CD4-positive, alpha-beta memory T cell (primary cell): ENCODE measurements at regions not wholly inside any gene's neighbourhood (a gene's known extent, or its start where the extent isn't known, plus 50 kb on each side); places are given as distances from the start of the nearest gene placed in this dataset.

Experiments
- CTCF ChIA-PET: fragments of 350-600 bp; sonication (Branson Sonifier 250); formaldehyde crosslinking; loops from one replicate; lab custom pipeline; 2021; ENCODE audit warnings: inconsistent platforms; ENCODE audit not compliant: partially characterized antibody; lab: Charles Lee
- POLR2A ChIA-PET: fragments of 350-600 bp; sonication (Branson Sonifier 250); formaldehyde crosslinking; loops from one replicate; lab custom pipeline; 2021; ENCODE audit not compliant: partially characterized antibody; lab: Charles Lee
- DNase-seq, 5 donors: peaks; one replicate each; pipeline versions ENCODE4 v3.0.0 to v3.0.0-alpha.2; 2020 to 2022; ENCODE audit warnings: mixed read lengths in 1 of 5
- H3K27ac ChIP-seq: one replicate; pipeline ENCODE4 v1.7.0; 2013; ENCODE audit warnings: low read depth, low read length
- H3K27me3 ChIP-seq: 2 replicates; pipeline ENCODE4 v1.7.0; 2013; ENCODE audit warnings: mild to moderate bottlenecking, low read length, moderate library complexity; ENCODE audit not compliant: insufficient read depth
- H3K36me3 ChIP-seq: 2 replicates; pipeline ENCODE4 v1.7.0; 2013; ENCODE audit warnings: mild to moderate bottlenecking, low read length, moderate library complexity; ENCODE audit not compliant: insufficient read depth
- H3K4me1 ChIP-seq: 2 replicates; pipeline ENCODE4 v1.7.0; 2013; ENCODE audit warnings: mild to moderate bottlenecking, low read length, moderate library complexity; ENCODE audit not compliant: insufficient read depth
- H3K4me3 ChIP-seq, 2 donors: one replicate each; pipeline ENCODE4 v1.7.0; 2013; ENCODE audit warnings: low read length in 2 of 2, mild to moderate bottlenecking in 1 of 2
- H3K9me3 ChIP-seq, 2 donors: one replicate each; pipeline ENCODE4 v1.7.0; 2013; ENCODE audit warnings: low read length in 2 of 2, control low read depth in 1 of 2; ENCODE audit not compliant: control insufficient read depth in 1 of 2
- H3K27ac Mint-ChIP-seq, 7 donors: one replicate each; pipeline ENCODE4 v1.8.0; 2020 to 2021; ENCODE audit warnings: mixed read lengths in 7 of 7, mild to moderate bottlenecking in 6 of 7, inconsistent platforms in 3 of 7, moderate library complexity in 3 of 7
- H3K27me3 Mint-ChIP-seq, 2 donors: one replicate each; pipeline ENCODE4 v1.8.0; 2020 to 2021; ENCODE audit warnings: mixed read lengths in 2 of 2
- H3K36me3 Mint-ChIP-seq, 2 donors: one replicate each; pipeline ENCODE4 v1.8.0; 2020 to 2021; ENCODE audit warnings: mixed read lengths in 2 of 2, inconsistent platforms in 1 of 2, mild to moderate bottlenecking in 1 of 2
- H3K4me1 Mint-ChIP-seq, 4 donors: one replicate each; pipeline ENCODE4 v1.8.0; 2020 to 2021; ENCODE audit warnings: mixed read lengths in 4 of 4, mild to moderate bottlenecking in 1 of 4
- H3K4me3 Mint-ChIP-seq, 8 donors: one replicate each; pipeline ENCODE4 v1.8.0; 2020 to 2021; ENCODE audit warnings: mixed read lengths in 8 of 8, mild to moderate bottlenecking in 7 of 8, moderate library complexity in 6 of 8, inconsistent platforms in 3 of 8
- H3K9me3 Mint-ChIP-seq, 8 donors: one replicate each; pipeline ENCODE4 v1.8.0; 2020 to 2021; ENCODE audit warnings: mixed read lengths in 8 of 8, mild to moderate bottlenecking in 5 of 8, inconsistent platforms in 3 of 8, moderate library complexity in 1 of 8
- intact Hi-C: fragments of 100-400 bp; cut with micrococcal nuclease; formaldehyde crosslinking; loops from one replicate; pipeline ENCODE4 v1.15.1; 2023

DNA sequence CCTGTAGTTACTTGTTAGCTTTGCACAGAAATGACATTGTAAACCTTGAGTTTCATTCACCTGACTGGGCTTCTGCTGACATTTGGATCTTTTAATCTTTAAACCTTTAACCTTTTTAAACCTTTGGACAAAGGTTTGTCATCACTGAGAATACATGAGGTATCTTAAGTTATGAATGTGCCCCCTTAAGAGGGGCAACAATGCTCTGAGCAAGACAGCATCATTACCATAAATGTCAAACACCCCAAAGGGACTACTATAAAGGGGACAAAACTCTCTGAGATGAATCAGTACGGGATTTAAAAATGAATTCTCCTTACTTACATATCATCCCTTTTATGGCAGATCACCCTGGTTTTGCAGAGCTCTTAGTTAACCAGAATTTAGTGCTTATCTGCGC is 203.3 kb downstream of the COG6 start:
- Histone ChIP-seq H3K36me3 (no peaks in the 10 kb centered on the region), H3K4me3 (no peak overlapping the region), H3K4me1 (no peaks in the 10 kb centered on the region), H3K27me3 (no peaks in the 10 kb centered on the region), H3K9me3 (no peaks in the 10 kb centered on the region), H3K27ac (no peak overlapping the region)
- H3K27me3 Mint-ChIP-seq, result peaks cover 15 to 22% of the 10 kb centered on the region in 2 donors
- POLR2A ChIA-PET, result no interaction called here
- CTCF ChIA-PET, result interaction anchor here (0.7 kb wide), 1 partner anchor 930 kb away, joined by 3 read pairs; no protein-coding TSS in a partner anchor
- peaks cover 0 to 17% (median 5%) of the 10 kb centered on the region in 8 donors for H3K9me3 Mint-ChIP-seq
- intact Hi-C loops, result no loop called here
- no peak for DNase-seq
- no peaks in the 10 kb centered on the region for H3K36me3 Mint-ChIP-seq
- H3K27ac Mint-ChIP-seq, result no peak overlapping the region
- no peaks in the 10 kb centered on the region for H3K4me1 Mint-ChIP-seq
- no peak overlapping the region for H3K4me3 Mint-ChIP-seq

- H3K4me1 ChIP-seq, result no peaks in the 10 kb centered on the region
- ChIA-PET POLR2A (no interaction called here), CTCF (no interaction called here)
- no peak overlapping the region for H3K27ac Mint-ChIP-seq
- no peaks in the 10 kb centered on the region for H3K9me3 ChIP-seq
- no peaks in the 10 kb centered on the region for H3K36me3 ChIP-seq
- H3K36me3 Mint-ChIP-seq, result no peaks in the 10 kb centered on the region
- no peak overlapping the region for H3K4me3 Mint-ChIP-seq
- H3K4me3 ChIP-seq, result no peak overlapping the region
- no peaks in the 10 kb centered on the region for H3K27me3 ChIP-seq
- H3K9me3 Mint-ChIP-seq, result peaks cover 0 to 13% (median 0%) of the 10 kb centered on the region in 8 donors
- no peaks in the 10 kb centered on the region for H3K4me1 Mint-ChIP-seq
- intact Hi-C loops, result no loop called here
- peaks cover 9 to 20% of the 10 kb centered on the region in 2 donors for H3K27me3 Mint-ChIP-seq
- H3K27ac ChIP-seq, result no peak overlapping the region
- no peak for DNase-seq
Observed at GRCh38 chr13:39859898-39860297, 204.4 kb downstream of the COG6 start.

DNA sequence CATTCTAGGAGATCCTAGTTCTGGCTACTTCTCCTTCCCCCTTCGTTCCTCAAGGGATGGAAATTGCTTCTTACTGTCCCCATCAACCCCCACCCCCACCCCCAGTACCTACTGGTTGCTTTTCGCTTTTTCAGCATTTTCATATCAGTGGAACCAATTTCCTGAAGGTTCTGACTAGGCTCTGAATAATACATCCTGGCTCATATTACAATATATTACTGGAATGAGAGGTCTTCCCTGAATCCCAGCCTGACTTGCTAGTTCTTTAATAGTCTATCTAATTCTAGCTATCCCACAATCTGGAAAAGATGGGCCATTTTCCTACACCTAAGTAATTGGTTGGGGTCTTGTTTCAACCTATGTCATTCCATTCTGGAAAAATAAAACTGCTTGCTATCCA is 207.4 kb downstream of the COG6 start:
- ChIA-PET POLR2A (no interaction called here), CTCF (no interaction called here)
- no peak overlapping the region for H3K4me3 ChIP-seq
- H3K27ac ChIP-seq, result no peak overlapping the region
- Mint-ChIP-seq H3K36me3 (no peaks in the 10 kb centered on the region), H3K4me3 (no peak overlapping the region), H3K9me3 (peaks cover 0 to 4% (median 0%) of the 10 kb centered on the region in 8 donors), H3K27me3 (peaks cover 2 to 14% of the 10 kb centered on the region in 2 donors), H3K4me1 (peaks cover 0 to 2% (median under 1%) of the 10 kb centered on the region in 4 donors), H3K27ac (no peak overlapping the region)
- intact Hi-C loops, result no loop called here
- no peak for DNase-seq
- no peaks in the 10 kb centered on the region for H3K27me3 ChIP-seq
- no peaks in the 10 kb centered on the region for H3K36me3 ChIP-seq
- H3K4me1 ChIP-seq, result no peaks in the 10 kb centered on the region
- H3K9me3 ChIP-seq, result no peaks in the 10 kb centered on the region

DNA sequence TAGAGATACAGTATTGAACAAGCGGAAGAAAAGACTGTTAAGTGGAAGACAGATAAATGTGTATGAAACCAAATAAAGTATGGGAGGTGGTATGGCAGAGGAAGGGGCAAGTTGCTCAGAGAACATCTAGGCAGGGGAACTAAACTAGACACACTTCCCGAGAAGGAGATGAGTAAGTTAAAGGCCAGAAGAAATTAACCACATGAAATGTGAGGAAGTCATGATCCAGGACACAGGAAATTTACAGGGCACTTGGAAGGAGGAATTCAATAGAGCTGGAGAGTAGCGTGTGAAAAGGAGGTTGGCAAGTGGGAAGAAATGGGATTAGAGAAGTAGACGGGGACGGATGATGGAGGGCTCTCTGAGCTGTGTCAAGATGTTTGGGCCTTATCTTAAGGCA is 208.8 kb downstream of the COG6 start:
- no peaks in the 10 kb centered on the region for H3K4me1 ChIP-seq
- H3K9me3 ChIP-seq, result no peaks in the 10 kb centered on the region
- CTCF ChIA-PET, result no interaction called here
- peaks cover 2 to 18% of the 10 kb centered on the region in 2 donors for H3K27me3 Mint-ChIP-seq
- peaks cover 0 to 2% (median under 1%) of the 10 kb centered on the region in 4 donors for H3K4me1 Mint-ChIP-seq
- no peak for DNase-seq
- H3K9me3 Mint-ChIP-seq, result peaks cover 0 to 4% (median 0%) of the 10 kb centered on the region in 8 donors
- H3K36me3 ChIP-seq, result no peaks in the 10 kb centered on the region
- H3K4me3 ChIP-seq, result no peak overlapping the region
- H3K27me3 ChIP-seq, result no peaks in the 10 kb centered on the region
- H3K36me3 Mint-ChIP-seq, result no peaks in the 10 kb centered on the region
- H3K4me3 Mint-ChIP-seq, result no peak overlapping the region
- POLR2A ChIA-PET, result no interaction called here
- intact Hi-C loops, result no loop called here
- H3K27ac ChIP-seq, result no peak overlapping the region
- H3K27ac Mint-ChIP-seq, result no peak overlapping the region

GRCh38 chr13:39866722-39867121 is 211.3 kb downstream of the COG6 start:
- Mint-ChIP-seq H3K36me3 (no peaks in the 10 kb centered on the region), H3K4me1 (peaks cover 0 to 2% (median under 1%) of the 10 kb centered on the region in 4 donors)

DNA sequence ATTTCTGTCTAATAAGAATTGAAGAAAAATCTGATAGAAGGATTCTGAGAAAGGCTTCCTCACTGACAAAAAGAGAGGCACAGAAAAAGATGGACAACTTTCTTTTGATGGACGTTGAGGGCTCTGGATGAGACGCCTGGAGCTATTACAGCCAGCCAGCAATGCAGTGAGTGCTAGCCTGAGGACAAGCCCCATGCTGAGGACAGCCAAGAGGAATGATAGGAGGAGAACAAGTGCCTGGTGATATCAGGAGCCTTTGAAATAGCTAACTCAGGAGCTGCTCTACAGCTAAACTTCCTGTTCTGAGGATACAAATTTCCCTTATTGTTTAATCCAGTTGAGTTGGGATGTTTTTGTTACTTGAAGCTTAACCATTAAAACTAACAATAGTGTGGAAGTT is 212.3 kb downstream of the COG6 start:
- Mint-ChIP-seq H3K27me3 (peaks cover 2 to 14% of the 10 kb centered on the region in 2 donors), H3K9me3 (peaks cover 0 to 4% (median 0%) of the 10 kb centered on the region in 8 donors), H3K36me3 (no peaks in the 10 kb centered on the region), H3K4me3 (no peak overlapping the region), H3K27ac (no peak overlapping the region), H3K4me1 (peaks cover 0 to 2% (median under 1%) of the 10 kb centered on the region in 4 donors)
- Histone ChIP-seq H3K27me3 (no peaks in the 10 kb centered on the region), H3K4me1 (no peaks in the 10 kb centered on the region), H3K9me3 (no peaks in the 10 kb centered on the region), H3K27ac (no peak overlapping the region), H3K36me3 (no peaks in the 10 kb centered on the region), H3K4me3 (no peak overlapping the region)
- DNase-seq, result no peak
- intact Hi-C loops, result no loop called here
- ChIA-PET CTCF (no interaction called here), POLR2A (no interaction called here)

More at GRCh38 chr13:39866722-39867121, 211.3 kb downstream of the COG6 start:
- Mint-ChIP-seq H3K4me3 (peak overlapping the region in 1 of 8 donors; percentile 0), H3K9me3 (peaks cover 0 to 4% (median 0%) of the 10 kb centered on the region in 8 donors), H3K27me3 (peaks cover 2 to 14% of the 10 kb centered on the region in 2 donors), H3K27ac (no peak overlapping the region)
- ChIA-PET CTCF (no interaction called here), POLR2A (no interaction called here)
- DNase-seq, result no peak
- Histone ChIP-seq H3K4me1 (no peaks in the 10 kb centered on the region), H3K27me3 (no peaks in the 10 kb centered on the region), H3K9me3 (no peaks in the 10 kb centered on the region), H3K4me3 (no peak overlapping the region), H3K27ac (no peak overlapping the region), H3K36me3 (no peaks in the 10 kb centered on the region)
- intact Hi-C loops, result no loop called here

DNA sequence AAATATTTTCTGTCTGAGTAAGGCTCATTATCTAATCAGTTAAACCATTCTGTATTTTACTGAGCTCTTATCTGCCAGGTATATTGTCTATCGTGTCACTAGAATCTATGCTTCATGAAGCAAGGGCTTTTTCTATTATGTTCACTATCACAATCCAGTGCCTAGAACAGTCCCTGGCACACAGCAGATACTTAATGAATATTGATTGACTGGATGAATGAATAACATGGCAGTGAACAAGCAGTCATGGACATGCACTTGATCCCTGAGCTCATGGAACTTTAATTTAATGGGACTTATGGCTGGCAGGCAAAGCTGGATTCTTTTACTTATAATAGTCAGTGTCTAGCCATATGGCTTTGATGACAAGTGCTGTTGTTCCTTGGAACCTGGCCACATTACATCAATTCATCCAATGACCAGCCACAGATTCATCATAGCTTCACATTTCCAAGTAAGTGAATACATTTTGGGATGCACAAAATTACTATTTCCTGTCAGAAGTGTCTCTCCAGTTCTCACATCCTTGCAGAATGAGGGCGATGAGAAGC is 214.8 kb downstream of the COG6 start:
- H3K4me1 ChIP-seq, result no peaks in the 10 kb centered on the region
- no peak overlapping the region for H3K4me3 ChIP-seq
- Mint-ChIP-seq H3K9me3 (peaks cover 0 to 4% (median 0%) of the 10 kb centered on the region in 8 donors), H3K27ac (no peak overlapping the region), H3K4me3 (no peak overlapping the region), H3K27me3 (peaks cover 2 to 14% of the 10 kb centered on the region in 2 donors), H3K4me1 (peaks cover 0 to 2% (median under 1%) of the 10 kb centered on the region in 4 donors), H3K36me3 (no peaks in the 10 kb centered on the region)
- no peaks in the 10 kb centered on the region for H3K27me3 ChIP-seq
- DNase-seq, result no peak
- no peaks in the 10 kb centered on the region for H3K36me3 ChIP-seq
- POLR2A ChIA-PET, result no interaction called here
- CTCF ChIA-PET, result no interaction called here
- intact Hi-C loops, result no loop called here
- no peaks in the 10 kb centered on the region for H3K9me3 ChIP-seq
- no peak overlapping the region for H3K27ac ChIP-seq
